ENCODE measurements at regions not wholly inside any gene's neighbourhood (a gene's known extent, or its start where the extent isn't known, plus 50 kb on each side); places are given as distances from the start of the nearest gene placed in this dataset.
A peak's percentile ranks its signal among the peaks of the same experiment; 100 is the strongest.

DNA sequence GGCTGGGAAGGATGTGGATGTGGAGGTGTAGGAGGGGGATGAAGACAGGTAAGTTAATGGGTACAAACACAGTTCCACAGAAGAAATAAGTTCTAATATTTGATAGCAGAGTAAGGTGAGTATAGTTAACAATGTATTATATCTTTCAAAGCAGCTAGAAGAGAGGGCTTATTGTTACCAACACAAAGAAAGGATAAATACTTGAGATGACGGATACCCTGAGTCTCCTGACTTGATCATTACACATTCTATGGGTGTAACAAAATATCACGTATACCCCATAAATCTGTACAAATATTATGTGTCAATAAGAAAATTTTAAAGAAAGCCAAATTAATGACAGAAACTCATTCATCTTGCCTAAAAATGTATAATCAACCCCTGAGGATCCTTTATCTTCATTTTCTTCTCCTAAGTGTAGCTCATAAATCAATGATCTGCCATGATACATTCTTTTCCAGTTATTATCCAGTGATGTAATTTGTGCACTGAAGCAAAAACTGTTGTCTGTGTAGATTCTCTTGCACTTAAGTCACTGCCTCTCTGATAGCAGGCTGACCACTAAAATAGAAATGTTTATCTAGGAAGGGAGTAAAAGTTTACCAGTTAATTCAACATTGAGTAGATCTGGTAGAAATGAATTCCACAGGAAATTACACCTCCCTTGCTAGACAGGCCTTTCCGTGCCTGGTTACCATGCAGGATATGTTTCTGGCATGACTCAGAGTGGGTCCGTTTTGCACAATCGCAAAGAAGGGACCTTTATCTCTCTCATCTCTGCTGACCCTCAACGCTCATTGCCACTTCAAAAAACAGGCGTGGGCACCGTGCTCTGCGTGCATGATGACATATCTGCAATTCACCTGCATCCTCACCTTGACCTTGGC lies 249.7 kb upstream of the NCKAP5 start:
- ChIA-PET CTCF (interaction anchor here (0.9 to 1.0 kb wide), 2 partner anchors 38 to 299 kb away, joined by 3 to 4 read pairs; no protein-coding TSS in a partner anchor), RAD21 (ENCODE audit: low non-redundant PET in 1 of 2, low total read pairs in 2 of 2, uncharacterized antibody in 2 of 2, unreplicated experiment in 2 of 2) (no interaction called here), POLR2A (interaction anchor here (1.1 kb wide), 1 partner anchor 41 kb away, joined by 3 read pairs; no protein-coding TSS in a partner anchor)
- H3K36me3 ChIP-seq (ENCODE audit: control insufficient read depth in 1 of 2, insufficient read depth in 2 of 2, low read length in 2 of 2) = no peaks in the 10 kb centered on the region
- no peaks in the 10 kb centered on the region for H4K20me1 ChIP-seq (ENCODE audit: insufficient read depth)
- H3K4me1 ChIP-seq (ENCODE audit: control insufficient read depth in 1 of 2, insufficient read depth in 2 of 2, low read length in 2 of 2) = peaks cover 17 to 43% of the 10 kb centered on the region in 2 experiments; a peak in 3 of 4 replicates
- H3K9me3 ChIP-seq (ENCODE audit: control insufficient read depth in 1 of 2, insufficient read depth in 1 of 2, low read depth in 1 of 2, low read length in 2 of 2) = no peaks in the 10 kb centered on the region
- no peak overlapping the region for H3K4me3 ChIP-seq (replicated peaks in 1 of 2; ENCODE audit: low read depth in 1 of 2, low read length in 2 of 2)
- H3K9me2 ChIP-seq (ENCODE audit: insufficient read depth) = no peaks in the 10 kb centered on the region
- ATAC-seq (peak; percentile 79), DNase-seq (ENCODE audit: low read depth, low spot score) (peak; percentile 85)
- H2AFZ ChIP-seq (ENCODE audit: low read depth, low read length, poor library complexity, severe bottlenecking) = peak overlapping the region; percentile 1
- peak overlapping the region; percentile 35 for H3K4me2 ChIP-seq (ENCODE audit: low read length)
- H3K79me2 ChIP-seq (ENCODE audit: insufficient read depth, low read length) = no peaks in the 10 kb centered on the region
- peak overlapping the region; percentile 7; the same call in 1 of the 2 replicates for H3K27ac ChIP-seq (ENCODE audit: low read depth, low read length)
- intact Hi-C loops (cut with micrococcal nuclease) = no loop called here
- no TSS peak for BruUV-seq (replicated peaks)
- H3K9ac ChIP-seq (ENCODE audit: low read length) = no peak overlapping the region
- H3K27me3 ChIP-seq (ENCODE audit: insufficient read depth, low read length) = no peaks in the 10 kb centered on the region
- TF ChIP-seq SP1 (IDR thresholded peaks at IDR 0.05; ENCODE audit: low read depth) (peak; percentile 88), EGR1 (IDR thresholded peaks at IDR 0.05; ENCODE audit: low read depth) (peak; percentile 68), ELF1 (IDR thresholded peaks at IDR 0.05; ENCODE audit: borderline replicate concordance, low read depth) (no peak), SIN3A (IDR thresholded peaks at IDR 0.05; ENCODE audit: low read depth) (peak; percentile 78), SRF (IDR thresholded peaks at IDR 0.05; ENCODE audit: low read depth) (no peak), CBX3 (IDR thresholded peaks at IDR 0.05; ENCODE audit: low read depth) (no peak), ZFX (IDR thresholded peaks at IDR 0.05) (no peak), FOSL1 (IDR thresholded peaks at IDR 0.05; ENCODE audit: low read depth) (peak; percentile 81), JUND (IDR thresholded peaks at IDR 0.05) (peak; percentile 88), POLR2A (IDR thresholded peaks at IDR 0.05; ENCODE audit: borderline replicate concordance, extremely low read depth, insufficient read depth, insufficient read length) (no peak), POLR2AphosphoS5 (IDR thresholded peaks at IDR 0.05; ENCODE audit: low read depth, low read length) (0 out of 2 replicates have a peak, but pooled peaks have one; percentile 15), EZH2 (IDR thresholded peaks at IDR 0.05) (no peak), YY1 (IDR thresholded peaks at IDR 0.05; ENCODE audit: extremely low read depth, insufficient replicate concordance, low read depth, low read length) (no peak), RAD21 (IDR thresholded peaks at IDR 0.05; ENCODE audit: low read depth) (no peak), CEBPB (IDR thresholded peaks at IDR 0.05; ENCODE audit: low read depth) (peak; percentile 97)
- TF ChIP-seq, protein P1, sequence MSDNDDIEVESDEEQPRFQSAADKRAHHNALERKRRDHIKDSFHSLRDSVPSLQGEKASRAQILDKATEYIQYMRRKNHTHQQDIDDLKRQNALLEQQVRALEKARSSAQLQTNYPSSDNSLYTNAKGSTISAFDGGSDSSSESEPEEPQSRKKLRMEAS (IDR thresholded peaks at IDR 0.05) = peak; percentile 58
- TF ChIP-seq, protein P2, sequence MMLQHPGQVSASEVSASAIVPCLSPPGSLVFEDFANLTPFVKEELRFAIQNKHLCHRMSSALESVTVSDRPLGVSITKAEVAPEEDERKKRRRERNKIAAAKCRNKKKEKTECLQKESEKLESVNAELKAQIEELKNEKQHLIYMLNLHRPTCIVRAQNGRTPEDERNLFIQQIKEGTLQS (IDR thresholded peaks at IDR 0.05) = peak; percentile 46
- TF ChIP-seq, protein P3, sequence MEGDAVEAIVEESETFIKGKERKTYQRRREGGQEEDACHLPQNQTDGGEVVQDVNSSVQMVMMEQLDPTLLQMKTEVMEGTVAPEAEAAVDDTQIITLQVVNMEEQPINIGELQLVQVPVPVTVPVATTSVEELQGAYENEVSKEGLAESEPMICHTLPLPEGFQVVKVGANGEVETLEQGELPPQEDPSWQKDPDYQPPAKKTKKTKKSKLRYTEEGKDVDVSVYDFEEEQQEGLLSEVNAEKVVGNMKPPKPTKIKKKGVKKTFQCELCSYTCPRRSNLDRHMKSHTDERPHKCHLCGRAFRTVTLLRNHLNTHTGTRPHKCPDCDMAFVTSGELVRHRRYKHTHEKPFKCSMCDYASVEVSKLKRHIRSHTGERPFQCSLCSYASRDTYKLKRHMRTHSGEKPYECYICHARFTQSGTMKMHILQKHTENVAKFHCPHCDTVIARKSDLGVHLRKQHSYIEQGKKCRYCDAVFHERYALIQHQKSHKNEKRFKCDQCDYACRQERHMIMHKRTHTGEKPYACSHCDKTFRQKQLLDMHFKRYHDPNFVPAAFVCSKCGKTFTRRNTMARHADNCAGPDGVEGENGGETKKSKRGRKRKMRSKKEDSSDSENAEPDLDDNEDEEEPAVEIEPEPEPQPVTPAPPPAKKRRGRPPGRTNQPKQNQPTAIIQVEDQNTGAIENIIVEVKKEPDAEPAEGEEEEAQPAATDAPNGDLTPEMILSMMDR (IDR thresholded peaks at IDR 0.05 in 2 of 3, conservative IDR thresholded peaks at IDR 0.05 in 1 of 3; ENCODE audit: borderline replicate concordance in 1 of 3, insufficient read depth in 1 of 3, low read depth in 2 of 3, low read length in 2 of 3) = no peak
- TF ChIP-seq, protein P4, sequence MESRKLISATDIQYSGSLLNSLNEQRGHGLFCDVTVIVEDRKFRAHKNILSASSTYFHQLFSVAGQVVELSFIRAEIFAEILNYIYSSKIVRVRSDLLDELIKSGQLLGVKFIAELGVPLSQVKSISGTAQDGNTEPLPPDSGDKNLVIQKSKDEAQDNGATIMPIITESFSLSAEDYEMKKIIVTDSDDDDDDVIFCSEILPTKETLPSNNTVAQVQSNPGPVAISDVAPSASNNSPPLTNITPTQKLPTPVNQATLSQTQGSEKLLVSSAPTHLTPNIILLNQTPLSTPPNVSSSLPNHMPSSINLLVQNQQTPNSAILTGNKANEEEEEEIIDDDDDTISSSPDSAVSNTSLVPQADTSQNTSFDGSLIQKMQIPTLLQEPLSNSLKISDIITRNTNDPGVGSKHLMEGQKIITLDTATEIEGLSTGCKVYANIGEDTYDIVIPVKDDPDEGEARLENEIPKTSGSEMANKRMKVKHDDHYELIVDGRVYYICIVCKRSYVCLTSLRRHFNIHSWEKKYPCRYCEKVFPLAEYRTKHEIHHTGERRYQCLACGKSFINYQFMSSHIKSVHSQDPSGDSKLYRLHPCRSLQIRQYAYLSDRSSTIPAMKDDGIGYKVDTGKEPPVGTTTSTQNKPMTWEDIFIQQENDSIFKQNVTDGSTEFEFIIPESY (IDR thresholded peaks at IDR 0.05; ENCODE audit: extremely low read depth, insufficient replicate concordance, low read length) = no peak
- TF ChIP-seq, protein P5, sequence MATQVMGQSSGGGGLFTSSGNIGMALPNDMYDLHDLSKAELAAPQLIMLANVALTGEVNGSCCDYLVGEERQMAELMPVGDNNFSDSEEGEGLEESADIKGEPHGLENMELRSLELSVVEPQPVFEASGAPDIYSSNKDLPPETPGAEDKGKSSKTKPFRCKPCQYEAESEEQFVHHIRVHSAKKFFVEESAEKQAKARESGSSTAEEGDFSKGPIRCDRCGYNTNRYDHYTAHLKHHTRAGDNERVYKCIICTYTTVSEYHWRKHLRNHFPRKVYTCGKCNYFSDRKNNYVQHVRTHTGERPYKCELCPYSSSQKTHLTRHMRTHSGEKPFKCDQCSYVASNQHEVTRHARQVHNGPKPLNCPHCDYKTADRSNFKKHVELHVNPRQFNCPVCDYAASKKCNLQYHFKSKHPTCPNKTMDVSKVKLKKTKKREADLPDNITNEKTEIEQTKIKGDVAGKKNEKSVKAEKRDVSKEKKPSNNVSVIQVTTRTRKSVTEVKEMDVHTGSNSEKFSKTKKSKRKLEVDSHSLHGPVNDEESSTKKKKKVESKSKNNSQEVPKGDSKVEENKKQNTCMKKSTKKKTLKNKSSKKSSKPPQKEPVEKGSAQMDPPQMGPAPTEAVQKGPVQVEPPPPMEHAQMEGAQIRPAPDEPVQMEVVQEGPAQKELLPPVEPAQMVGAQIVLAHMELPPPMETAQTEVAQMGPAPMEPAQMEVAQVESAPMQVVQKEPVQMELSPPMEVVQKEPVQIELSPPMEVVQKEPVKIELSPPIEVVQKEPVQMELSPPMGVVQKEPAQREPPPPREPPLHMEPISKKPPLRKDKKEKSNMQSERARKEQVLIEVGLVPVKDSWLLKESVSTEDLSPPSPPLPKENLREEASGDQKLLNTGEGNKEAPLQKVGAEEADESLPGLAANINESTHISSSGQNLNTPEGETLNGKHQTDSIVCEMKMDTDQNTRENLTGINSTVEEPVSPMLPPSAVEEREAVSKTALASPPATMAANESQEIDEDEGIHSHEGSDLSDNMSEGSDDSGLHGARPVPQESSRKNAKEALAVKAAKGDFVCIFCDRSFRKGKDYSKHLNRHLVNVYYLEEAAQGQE (IDR thresholded peaks at IDR 0.05; ENCODE audit: low read depth) = no peak
